Heart right ventricle (tissue), 16 donors: ENCODE measurements at regions not wholly inside any gene's neighbourhood (a gene's known extent, or its start where the extent isn't known, plus 50 kb on each side); places are given as distances from the start of the nearest gene placed in this dataset.

Experiments
- ATAC-seq, 8 donors: fragments of 200-7000 bp; cut with Tn5 transposase; one replicate each; pipeline ENCODE4 v1.9.1; 2020; ENCODE audit warnings: mild to moderate bottlenecking in 8 of 8, moderate library complexity in 8 of 8, moderate number of reproducible peaks in 1 of 8
- DNase-seq, 2 donors: peaks; one replicate each; pipeline ENCODE4 v3.0.0-alpha.2; 2020
- H3K27ac ChIP-seq, 10 donors: fragments of 200-600 bp; sonication (generic) in 2 of 10; one replicate each; pipeline versions ENCODE4 v1.5.0 to v1.8.0; 2020 to 2022; ENCODE audit warnings: mild to moderate bottlenecking in 3 of 10
- H3K27me3 ChIP-seq, 7 donors: fragments of 200-600 bp; one replicate each; pipeline ENCODE4 v1.8.0; 2021 to 2022; ENCODE audit warnings: mild to moderate bottlenecking in 2 of 7
- H3K36me3 ChIP-seq, 9 donors: fragments of 200-600 bp; sonication (generic) in 1 of 9; one replicate each; pipeline versions ENCODE4 v1.5.0 to v1.8.0; 2020 to 2022; ENCODE audit warnings: mild to moderate bottlenecking in 2 of 9
- H3K4me1 ChIP-seq, 9 donors: fragments of 200-600 bp; sonication (generic) in 1 of 9; one replicate each; pipeline versions ENCODE4 v1.5.0 to v1.8.0; 2020 to 2022; ENCODE audit warnings: mild to moderate bottlenecking in 4 of 9
- H3K4me3 ChIP-seq, 10 donors: fragments of 200-600 bp; sonication (generic) in 2 of 10; one replicate each; pipeline versions ENCODE4 v1.5.0 to v1.8.0; 2020 to 2022; ENCODE audit warnings: mild to moderate bottlenecking in 7 of 10, moderate library complexity in 2 of 10
- H3K9me3 ChIP-seq, 11 donors: fragments of 200-600 bp in 10 of 11; sonication (generic) in 2 of 11; one replicate each; pipeline versions ENCODE4 v1.5.0 to v1.8.0; 2013 to 2022; ENCODE audit warnings: mild to moderate bottlenecking in 2 of 11, control low read depth in 1 of 11, moderate library complexity in 1 of 11
- CTCF ChIP-seq, 9 donors: fragments of 200-600 bp; sonication (generic) in 2 of 9; IDR thresholded peaks; one replicate each; pipeline versions ENCODE4 v1.5.0 to v1.8.0; 2021 to 2022; ENCODE audit warnings: antibody characterized with exemption in 9 of 9, mild to moderate bottlenecking in 5 of 9, moderate library complexity in 1 of 9
- WGBS, 2 donors: extraction: QIAGEN DNeasy Blood & Tissue Kit; methylation state at CpG; one replicate each; pipeline ENCODE4 v1.1.7; 2013; ENCODE audit warnings: inconsistent platforms in 1 of 2; 5-methylcytosine and 5-hydroxymethylcytosine counted together
- intact Hi-C, 10 donors: fragments of 100-400 bp; cut with DNase I; formaldehyde crosslinking; loops; one replicate each; pipeline versions ENCODE4 v1.11.1 to v1.14.2; 2022
- donor health status: Arrhythmogenic right ventricular cardiomyopathy.
- donor health status: ischemic (EF 13 %, LVEDD 7.1; RV severe dilation, severe dysfunction).
- donor health status: healthy with polysubstance abuse.
- donor health status: DM: no; HTN: yes; CAD: no.
- donor health status: DM: no; HTN: no; CAD: no.
- donor health status: ischemic (EF 25% LVEDD 6.9; RV normal size, moderate dysfunction).
- donor health status: ischemic (EF 25% LVEDD 5.7; RV mildly dilated, moderate dysfunction).
- donor health status: healthy.
- donor health status: DM: yes; HTN: yes; CAD: no.
- donor health status: Ischemic cardiomyopathy.
- donor health status: ischemic (EF 35%, LVEDD 5.7; RV mildly dilated, moderate dysfunction).
- donor health status: nonischemic (EF 11% LVEDD 7.7; RV severe dilation, severe dysfunction).
- donor health status: DM: yes; HTN: yes; CAD: no.
- donor health status: PGD.
- donor health status: ischemic (EF 29% LVEDD 5.4; RV normal size, mild dysfunction).
- donor health status: nonischemic (EF 23%, LVEDD 6.1; RV moderate dilation, normal function).

GRCh38 chr5:40409601-40410000 is 270.1 kb upstream of the PTGER4 start:
- ATAC-seq (peak in 1 of 8 donors; percentile 21), DNase-seq (peak in 1 of 2 donors; percentile 11)
- WGBS, 2 donors = 61 to 62% methylated on average over 4 of the region's 4 CpGs
- H3K27ac ChIP-seq = peak overlapping the region in 8 of 10 donors; percentile 17 to 88 (median 68)
- intact Hi-C loops = loop anchor here in 4 of 10 donors (10.0 kb wide), 2 partner anchors 205 to 275 kb away; no protein-coding TSS in a partner anchor
- H3K36me3 ChIP-seq = no peaks in the 10 kb centered on the region
- no peaks in the 10 kb centered on the region for H3K27me3 ChIP-seq
- H3K4me3 ChIP-seq = peak overlapping the region in 1 of 10 donors; percentile 24
- no peak for TF ChIP-seq CTCF (IDR thresholded peaks at IDR 0.05)
- peaks cover 8 to 86% (median 42%) of the 10 kb centered on the region in 9 donors for H3K4me1 ChIP-seq
- no peaks in the 10 kb centered on the region for H3K9me3 ChIP-seq

- H3K4me1 ChIP-seq = peaks cover 8 to 81% (median 44%) of the 10 kb centered on the region in 9 donors
- no peak for TF ChIP-seq CTCF (IDR thresholded peaks at IDR 0.05)
Observed at GRCh38 chr5:40406741-40407211, 272.9 kb upstream of the PTGER4 start.

GRCh38 chr5:40405996-40406740 is 273.5 kb upstream of the PTGER4 start:
- H3K27me3 ChIP-seq = no peaks in the 10 kb centered on the region
- 39 to 48% methylated on average over 5 of the region's 5 CpGs for WGBS, 2 donors
- no peak for TF ChIP-seq CTCF (IDR thresholded peaks at IDR 0.05)
- H3K9me3 ChIP-seq = no peaks in the 10 kb centered on the region
- intact Hi-C loops = loop anchor here in 4 of 10 donors (10.0 kb wide), 2 partner anchors 201 to 279 kb away; no protein-coding TSS in a partner anchor
- no peaks in the 10 kb centered on the region for H3K36me3 ChIP-seq
- H3K27ac ChIP-seq = peak overlapping the region in 9 of 10 donors; percentile 8 to 88 (median 52)
- no peak for DNase-seq
- peaks cover 7 to 81% (median 43%) of the 10 kb centered on the region in 9 donors for H3K4me1 ChIP-seq
- peak in 2 of 8 donors; percentile 6 to 8 for ATAC-seq
- no peak overlapping the region for H3K4me3 ChIP-seq

More at GRCh38 chr5:40406741-40407211, 272.9 kb upstream of the PTGER4 start:
- DNase-seq (peak in 1 of 2 donors; percentile 6), ATAC-seq (peak in 5 of 8 donors; percentile 13 to 32 (median 26))
- Histone ChIP-seq H3K9me3 (no peaks in the 10 kb centered on the region), H3K4me3 (no peak overlapping the region), H3K27ac (peak overlapping the region in 8 of 10 donors; percentile 9 to 88 (median 54)), H3K36me3 (no peaks in the 10 kb centered on the region), H3K27me3 (no peaks in the 10 kb centered on the region)
- intact Hi-C loops = loop anchor here in 4 of 10 donors (10.0 kb wide), 2 partner anchors 202 to 278 kb away; no protein-coding TSS in a partner anchor
- 52 to 60% methylated on average over 6 of the region's 6 CpGs for WGBS, 2 donors

GRCh38 chr5:40405230-40405629 is 274.5 kb upstream of the PTGER4 start:
- intact Hi-C loops = loop anchor here in 4 of 10 donors (10.0 kb wide), 2 partner anchors 200 to 280 kb away; no protein-coding TSS in a partner anchor
- Histone ChIP-seq H3K36me3 (no peaks in the 10 kb centered on the region), H3K4me3 (no peak overlapping the region), H3K27me3 (no peaks in the 10 kb centered on the region), H3K9me3 (no peaks in the 10 kb centered on the region), H3K27ac (peak overlapping the region in 7 of 10 donors; percentile 9 to 88 (median 56)), H3K4me1 (peaks cover 5 to 72% (median 40%) of the 10 kb centered on the region in 9 donors)
- 46 to 47% methylated on average over 2 of the region's 2 CpGs for WGBS, 2 donors
- ATAC-seq (peak in 6 of 8 donors; percentile 45 to 66 (median 61)), DNase-seq (no peak)
- no peak for TF ChIP-seq CTCF (IDR thresholded peaks at IDR 0.05)
